NB4 (cell line): ENCODE measurements at regions not wholly inside any gene's neighbourhood (a gene's known extent, or its start where the extent isn't known, plus 50 kb on each side); places are given as distances from the start of the nearest gene placed in this dataset.

ENCODE experiments used
- DNase-seq: peaks from one replicate; pipeline ENCODE4 v3.0.0; 2010; ENCODE audit warnings: low read depth
- H3K4me3 ChIP-seq: one replicate; pipeline ENCODE4 v1.5.1; 2011; ENCODE audit warnings: mild to moderate bottlenecking, low read depth, low read length, moderate library complexity
- MAX ChIP-seq: IDR thresholded peaks from 2 replicates; pipeline ENCODE4 v1.6.1; 2011; ENCODE audit warnings: low read depth, low read length
- MYC ChIP-seq: IDR thresholded peaks from 2 replicates; pipeline ENCODE4 v1.6.1; 2011; ENCODE audit warnings: low read depth, low read length
- POLR2A ChIP-seq: IDR thresholded peaks from 2 replicates; pipeline ENCODE4 v1.6.1; 2011; ENCODE audit warnings: mild to moderate bottlenecking; ENCODE audit not compliant: insufficient read length; ENCODE audit errors: extremely low read depth
- TF ChIP-seq, protein P1 (sequence below): IDR thresholded peaks from one replicate; pipeline ENCODE4 v1.5.1; 2012; ENCODE audit warnings: low read depth, low read length

GRCh38 chr4:177546745-177547144 lies 104.5 kb upstream of the AGA start:
- DNase-seq, result no peak
- TF ChIP-seq MAX (no peak), POLR2A (no peak), MYC (no peak)
- TF ChIP-seq, protein P1, sequence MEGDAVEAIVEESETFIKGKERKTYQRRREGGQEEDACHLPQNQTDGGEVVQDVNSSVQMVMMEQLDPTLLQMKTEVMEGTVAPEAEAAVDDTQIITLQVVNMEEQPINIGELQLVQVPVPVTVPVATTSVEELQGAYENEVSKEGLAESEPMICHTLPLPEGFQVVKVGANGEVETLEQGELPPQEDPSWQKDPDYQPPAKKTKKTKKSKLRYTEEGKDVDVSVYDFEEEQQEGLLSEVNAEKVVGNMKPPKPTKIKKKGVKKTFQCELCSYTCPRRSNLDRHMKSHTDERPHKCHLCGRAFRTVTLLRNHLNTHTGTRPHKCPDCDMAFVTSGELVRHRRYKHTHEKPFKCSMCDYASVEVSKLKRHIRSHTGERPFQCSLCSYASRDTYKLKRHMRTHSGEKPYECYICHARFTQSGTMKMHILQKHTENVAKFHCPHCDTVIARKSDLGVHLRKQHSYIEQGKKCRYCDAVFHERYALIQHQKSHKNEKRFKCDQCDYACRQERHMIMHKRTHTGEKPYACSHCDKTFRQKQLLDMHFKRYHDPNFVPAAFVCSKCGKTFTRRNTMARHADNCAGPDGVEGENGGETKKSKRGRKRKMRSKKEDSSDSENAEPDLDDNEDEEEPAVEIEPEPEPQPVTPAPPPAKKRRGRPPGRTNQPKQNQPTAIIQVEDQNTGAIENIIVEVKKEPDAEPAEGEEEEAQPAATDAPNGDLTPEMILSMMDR, result no peak
- H3K4me3 ChIP-seq, result no peak overlapping the region

GRCh38 chr4:177547985-177548384 lies 105.7 kb upstream of the AGA start:
- TF ChIP-seq, protein P1, result no peak
- no peak for TF ChIP-seq MYC
- no peak for TF ChIP-seq POLR2A
- TF ChIP-seq MAX, result no peak
- DNase-seq, result no peak
- H3K4me3 ChIP-seq, result no peak overlapping the region

DNA sequence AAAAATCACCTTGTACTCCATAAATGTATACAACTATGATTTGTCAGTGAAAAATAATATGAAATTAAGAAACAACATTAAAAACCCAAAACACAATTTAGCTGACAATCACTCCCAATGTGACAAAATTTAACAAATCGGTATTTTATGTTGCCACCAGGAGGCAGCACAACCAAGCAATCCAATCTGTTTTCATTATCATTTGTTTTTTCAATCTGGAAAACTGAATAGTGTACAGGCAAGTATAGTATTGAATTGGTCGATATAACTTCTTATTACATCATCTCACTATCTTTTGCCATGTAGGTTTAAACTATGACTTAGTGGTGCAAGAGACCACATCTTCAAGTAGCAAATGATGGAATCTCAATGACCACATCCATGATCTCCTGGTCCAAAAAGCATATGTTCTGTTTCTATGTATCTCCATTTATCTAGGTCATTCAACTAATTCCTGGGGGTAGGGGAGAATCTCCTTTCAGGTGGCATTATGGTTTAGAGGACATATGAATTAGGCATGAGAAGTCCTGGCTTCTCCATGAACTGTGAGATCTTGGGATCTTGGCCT lies 112.9 kb upstream of the AGA start:
- peak; percentile 36 for DNase-seq
- no peak overlapping the region for H3K4me3 ChIP-seq
- no peak for TF ChIP-seq POLR2A
- TF ChIP-seq, protein P1, result peak; percentile 45

DNA sequence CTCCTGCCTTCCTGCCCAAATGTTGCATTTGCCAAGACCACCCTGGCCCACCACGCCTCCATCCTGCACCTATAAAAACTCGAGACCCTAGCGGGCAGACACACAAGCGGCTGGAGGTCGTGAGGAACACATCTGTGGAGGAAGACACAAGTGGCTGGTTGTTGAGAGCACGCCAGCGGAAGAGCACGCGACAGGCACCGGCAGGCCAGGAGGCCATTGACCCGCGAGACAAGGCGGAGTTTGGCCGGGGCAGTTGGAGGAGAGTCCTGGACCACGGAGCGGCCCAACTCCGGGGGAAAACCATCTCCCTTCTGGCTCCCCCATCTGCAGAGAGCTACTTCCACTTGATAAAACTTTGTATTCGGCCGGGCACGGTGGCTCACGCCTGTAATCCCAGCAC lies 115.2 kb upstream of the AGA start:
- no peak for DNase-seq
- no peak overlapping the region for H3K4me3 ChIP-seq
- TF ChIP-seq, protein P1, result no peak
- no peak for TF ChIP-seq POLR2A
- no peak for TF ChIP-seq MYC
- no peak for TF ChIP-seq MAX

DNA sequence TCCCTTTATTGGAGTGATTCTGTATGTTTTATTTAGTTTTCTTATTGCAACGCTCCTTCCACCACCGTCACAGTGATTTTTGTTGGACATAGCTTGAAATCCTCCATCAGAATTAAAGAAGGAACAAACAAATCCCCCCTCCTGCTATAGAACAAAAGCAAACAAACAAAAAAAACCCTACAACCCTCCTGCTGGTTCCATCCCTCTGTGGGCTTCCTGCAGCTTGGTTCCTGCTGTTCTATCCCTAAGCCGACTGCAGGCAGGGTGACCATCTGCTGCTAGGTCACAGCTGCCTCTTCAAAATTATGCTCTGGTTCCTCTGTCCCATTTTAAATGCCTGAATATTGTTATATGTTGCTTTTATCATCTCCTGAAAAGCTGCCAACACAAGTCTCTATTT lies 116.8 kb upstream of the AGA start:
- no peak overlapping the region for H3K4me3 ChIP-seq
- TF ChIP-seq, protein P1, result no peak
- TF ChIP-seq MYC, result no peak
- no peak for TF ChIP-seq MAX
- TF ChIP-seq POLR2A, result no peak
- DNase-seq, result no peak

- no peak for TF ChIP-seq MYC
- TF ChIP-seq POLR2A, result no peak
- TF ChIP-seq MAX, result no peak
- TF ChIP-seq, protein P1, result no peak
- DNase-seq, result no peak
- H3K4me3 ChIP-seq, result no peak overlapping the region
Measured at GRCh38 chr4:177562163-177562562, 119.9 kb upstream of the AGA start.
